ENCODE measurements at regions not wholly inside any gene's neighbourhood (a gene's known extent, or its start where the extent isn't known, plus 50 kb on each side); places are given as distances from the start of the nearest gene placed in this dataset.

DNA sequence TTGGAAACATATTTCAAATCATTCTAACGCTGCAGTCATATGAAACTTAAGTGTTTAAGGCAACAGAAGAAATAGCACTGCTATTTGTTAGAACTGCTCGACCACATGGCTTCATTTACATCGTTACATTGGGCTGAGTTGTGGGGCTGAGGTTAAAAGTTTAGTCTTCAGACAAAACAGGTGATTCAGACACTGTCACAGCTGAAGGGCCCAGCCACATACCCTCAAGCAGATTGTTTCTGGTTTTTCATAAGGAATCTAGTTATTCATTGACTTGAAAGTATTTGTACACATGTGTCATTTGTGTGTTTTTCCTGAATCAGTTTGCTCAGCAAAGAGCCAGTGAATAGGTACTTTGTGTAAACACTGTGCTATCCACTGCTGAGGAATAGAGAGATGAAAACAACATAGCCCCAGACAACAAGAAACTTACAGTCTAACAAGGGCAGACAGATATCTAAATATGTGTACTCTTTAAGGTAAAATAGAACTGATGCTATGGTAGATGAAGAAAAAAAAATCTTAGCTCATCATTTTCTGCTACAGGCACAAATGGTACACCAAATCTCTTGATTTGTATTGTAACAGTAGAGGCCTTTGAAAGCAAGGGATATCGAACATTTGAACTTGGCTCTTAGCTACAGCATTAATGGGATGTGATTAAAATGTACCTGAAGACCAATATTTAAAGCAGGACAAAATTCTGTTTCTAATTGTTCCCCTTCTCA lies 357.6 kb upstream of the RPS23 start (continued):
- TF ChIP-seq, protein P1, sequence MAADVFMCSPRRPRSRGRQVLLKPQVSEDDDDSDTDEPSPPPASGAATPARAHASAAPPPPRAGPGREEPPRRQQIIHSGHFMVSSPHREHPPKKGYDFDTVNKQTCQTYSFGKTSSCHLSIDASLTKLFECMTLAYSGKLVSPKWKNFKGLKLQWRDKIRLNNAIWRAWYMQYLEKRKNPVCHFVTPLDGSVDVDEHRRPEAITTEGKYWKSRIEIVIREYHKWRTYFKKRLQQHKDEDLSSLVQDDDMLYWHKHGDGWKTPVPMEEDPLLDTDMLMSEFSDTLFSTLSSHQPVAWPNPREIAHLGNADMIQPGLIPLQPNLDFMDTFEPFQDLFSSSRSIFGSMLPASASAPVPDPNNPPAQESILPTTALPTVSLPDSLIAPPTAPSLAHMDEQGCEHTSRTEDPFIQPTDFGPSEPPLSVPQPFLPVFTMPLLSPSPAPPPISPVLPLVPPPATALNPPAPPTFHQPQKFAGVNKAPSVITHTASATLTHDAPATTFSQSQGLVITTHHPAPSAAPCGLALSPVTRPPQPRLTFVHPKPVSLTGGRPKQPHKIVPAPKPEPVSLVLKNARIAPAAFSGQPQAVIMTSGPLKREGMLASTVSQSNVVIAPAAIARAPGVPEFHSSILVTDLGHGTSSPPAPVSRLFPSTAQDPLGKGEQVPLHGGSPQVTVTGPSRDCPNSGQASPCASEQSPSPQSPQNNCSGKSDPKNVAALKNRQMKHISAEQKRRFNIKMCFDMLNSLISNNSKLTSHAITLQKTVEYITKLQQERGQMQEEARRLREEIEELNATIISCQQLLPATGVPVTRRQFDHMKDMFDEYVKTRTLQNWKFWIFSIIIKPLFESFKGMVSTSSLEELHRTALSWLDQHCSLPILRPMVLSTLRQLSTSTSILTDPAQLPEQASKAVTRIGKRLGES (CRISPR knock-in tag; IDR thresholded peaks at IDR 0.05; ENCODE audit: borderline replicate concordance) = no peak
- TF ChIP-seq MAFK (conservative IDR thresholded peaks at IDR 0.05 in 1 of 2, IDR thresholded peaks at IDR 0.05 in 1 of 2; ENCODE audit: low read length in 2 of 2) (peak; percentile 51 to 76; a peak in 3 of 4 replicates), U2AF2 (IDR thresholded peaks at IDR 0.05; ENCODE audit: low read depth, low read length) (no peak), ZNF44 (CRISPR knock-in tag; IDR thresholded peaks at IDR 0.05) (no peak), TAF1 (CRISPR knock-in tag; IDR thresholded peaks at IDR 0.05) (no peak), MAFF (IDR thresholded peaks at IDR 0.05; ENCODE audit: low read depth, low read length) (peak; percentile 73), ZNF670 (CRISPR knock-in tag; IDR thresholded peaks at IDR 0.05; ENCODE audit: borderline replicate concordance) (0 out of 2 replicates have a peak, but pooled peaks have one; percentile 29), TEAD2 (CRISPR knock-in tag; IDR thresholded peaks at IDR 0.05) (no peak), CREB1 (IDR thresholded peaks at IDR 0.05) (peak; percentile 63; the same call in 1 of the 2 replicates), CREB1 (CRISPR knock-in tag; IDR thresholded peaks at IDR 0.05) (peak; percentile 81), HOXA3 (CRISPR knock-in tag; IDR thresholded peaks at IDR 0.05) (peak; percentile 52; the same call in 1 of the 2 replicates), FLYWCH1 (CRISPR knock-in tag; IDR thresholded peaks at IDR 0.05) (no peak), ZNF3 (CRISPR knock-in tag; IDR thresholded peaks at IDR 0.05) (0 out of 2 replicates have a peak, but pooled peaks have one; percentile 25), AGO2 (optimal IDR thresholded peaks at IDR 0.05; ENCODE audit: low read depth, low read length) (no peak), MIXL1 (CRISPR knock-in tag; IDR thresholded peaks at IDR 0.05) (peak; percentile 93), ZNF644 (CRISPR knock-in tag; IDR thresholded peaks at IDR 0.05; ENCODE audit: low read depth) (peak; percentile 52; the same call in 1 of the 2 replicates)
- TF ChIP-seq, protein P2, sequence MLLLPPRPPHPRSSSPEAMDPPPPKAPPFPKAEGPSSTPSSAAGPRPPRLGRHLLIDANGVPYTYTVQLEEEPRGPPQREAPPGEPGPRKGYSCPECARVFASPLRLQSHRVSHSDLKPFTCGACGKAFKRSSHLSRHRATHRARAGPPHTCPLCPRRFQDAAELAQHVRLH (CRISPR knock-in tag; IDR thresholded peaks at IDR 0.05; ENCODE audit: borderline replicate concordance, low read depth) = 0 out of 2 replicates have a peak, but pooled peaks have one; percentile 27
- TF ChIP-seq, protein P3, sequence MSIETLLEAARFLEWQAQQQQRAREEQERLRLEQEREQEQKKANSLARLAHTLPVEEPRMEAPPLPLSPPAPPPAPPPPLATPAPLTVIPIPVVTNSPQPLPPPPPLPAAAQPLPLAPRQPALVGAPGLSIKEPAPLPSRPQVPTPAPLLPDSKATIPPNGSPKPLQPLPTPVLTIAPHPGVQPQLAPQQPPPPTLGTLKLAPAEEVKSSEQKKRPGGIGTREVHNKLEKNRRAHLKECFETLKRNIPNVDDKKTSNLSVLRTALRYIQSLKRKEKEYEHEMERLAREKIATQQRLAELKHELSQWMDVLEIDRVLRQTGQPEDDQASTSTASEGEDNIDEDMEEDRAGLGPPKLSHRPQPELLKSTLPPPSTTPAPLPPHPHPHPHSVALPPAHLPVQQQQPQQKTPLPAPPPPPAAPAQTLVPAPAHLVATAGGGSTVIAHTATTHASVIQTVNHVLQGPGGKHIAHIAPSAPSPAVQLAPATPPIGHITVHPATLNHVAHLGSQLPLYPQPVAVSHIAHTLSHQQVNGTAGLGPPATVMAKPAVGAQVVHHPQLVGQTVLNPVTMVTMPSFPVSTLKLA (IDR thresholded peaks at IDR 0.05) = peak; percentile 33; the same call in 1 of the 2 replicates

Measured in HepG2 (cell line).